ENCODE measurements at regions not wholly inside any gene's neighbourhood (a gene's known extent, or its start where the extent isn't known, plus 50 kb on each side); places are given as distances from the start of the nearest gene placed in this dataset.
A peak's percentile ranks its signal among the peaks of the same experiment; 100 is the strongest.

DNA sequence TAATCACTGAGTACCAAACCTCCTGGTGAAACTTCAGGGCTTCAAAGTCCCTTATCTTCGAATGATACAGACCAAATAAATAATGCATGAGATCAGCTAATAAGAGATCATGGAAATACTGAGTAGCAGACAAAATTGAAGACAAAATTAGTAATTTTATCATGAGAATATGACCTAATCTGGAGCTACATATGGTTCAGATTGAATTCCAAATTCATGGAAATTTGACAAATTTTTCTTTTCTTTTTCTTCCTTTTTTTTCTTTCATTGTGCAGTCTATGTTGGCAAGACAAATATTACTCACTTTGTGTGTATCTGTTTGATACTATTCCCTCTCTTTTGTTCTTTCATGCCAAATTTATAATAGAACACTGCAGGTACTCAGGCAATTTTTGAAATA lies 218.1 kb upstream of the KCNJ16 start:
- DNase-seq = no peak

DNA sequence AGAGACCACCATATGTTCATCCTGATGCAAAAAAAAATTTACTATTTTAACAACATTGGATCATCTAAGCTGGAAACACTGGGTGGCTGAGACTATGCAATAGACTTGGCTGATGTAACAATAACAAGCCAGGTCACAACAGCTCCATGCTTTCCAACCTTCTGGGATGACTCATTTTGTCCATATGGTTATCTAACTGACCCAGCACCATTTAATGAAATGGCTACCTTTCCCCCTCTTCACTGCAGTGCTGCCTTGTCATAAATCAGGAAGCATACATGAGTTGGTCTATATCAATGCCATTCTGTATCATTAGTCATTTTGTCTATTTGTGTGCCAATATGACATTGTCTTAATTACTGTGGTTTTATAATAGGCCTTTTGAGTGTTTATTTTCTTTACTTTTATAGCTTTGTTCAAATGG lies 217.6 kb upstream of the KCNJ16 start:
- DNase-seq = peak; percentile 11

DNA sequence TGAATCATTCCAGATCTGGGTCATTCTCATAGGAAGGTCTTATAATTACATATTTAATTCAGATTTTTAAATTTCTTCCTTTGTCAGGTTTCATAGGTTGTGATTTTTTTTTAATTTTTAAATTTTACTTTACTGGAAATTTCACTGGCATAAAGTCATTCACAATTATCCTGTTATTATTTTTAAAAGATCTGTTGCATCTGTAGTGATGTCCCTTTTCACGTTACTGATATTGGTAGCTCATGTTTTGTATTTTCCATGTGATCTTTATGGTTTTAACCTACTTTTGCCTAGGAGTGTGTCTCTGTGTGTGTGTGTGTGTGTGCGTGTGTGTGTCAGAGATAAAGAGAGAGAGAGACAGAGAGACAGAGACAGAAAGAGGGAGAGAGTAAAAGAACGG lies 216.6 kb upstream of the KCNJ16 start:
- no peak for DNase-seq

DNA sequence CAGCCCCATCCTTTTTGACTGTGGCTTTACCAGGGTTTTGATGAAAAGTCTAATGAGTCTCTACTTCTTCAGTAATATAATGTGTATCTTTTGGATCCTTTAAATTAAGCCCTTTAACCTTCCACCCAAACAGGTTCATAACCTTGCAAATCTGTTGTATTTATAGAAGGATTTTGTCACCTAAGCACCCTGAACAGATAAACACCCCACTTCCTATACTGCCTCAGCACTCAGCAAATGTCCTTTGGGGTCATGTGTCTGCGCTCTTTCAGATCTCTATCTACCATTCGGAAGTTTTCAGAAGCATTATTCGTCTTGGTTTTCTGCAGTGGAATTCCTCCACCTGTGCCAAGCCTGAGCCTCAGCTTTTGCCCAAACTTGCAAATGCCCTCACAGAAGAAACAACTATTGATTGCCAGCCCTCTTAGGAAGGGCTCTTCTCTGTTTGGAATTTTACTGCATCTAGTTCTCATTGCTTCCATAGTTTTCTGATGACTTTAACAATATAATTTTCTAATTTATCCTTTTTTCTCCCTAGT lies 214.8 kb upstream of the KCNJ16 start:
- DNase-seq = no peak

DNA sequence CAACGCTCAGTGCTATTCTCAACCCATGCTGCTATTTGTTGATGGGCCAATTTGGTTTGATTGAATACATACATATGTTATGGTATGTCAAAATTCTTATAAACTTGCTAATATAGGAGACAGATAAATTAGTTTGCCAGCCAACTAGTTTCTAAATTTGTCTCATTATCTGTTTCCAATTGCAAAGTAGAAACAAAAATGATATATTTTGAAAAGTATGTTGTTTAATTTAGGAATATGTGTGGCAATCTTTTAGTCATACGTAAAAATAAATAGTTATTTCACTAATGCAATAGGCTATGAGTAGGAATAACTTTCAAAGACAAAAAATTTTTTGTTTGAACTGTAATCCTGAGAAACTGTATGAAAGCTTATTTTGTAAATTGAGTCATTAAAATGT lies 210.6 kb upstream of the KCNJ16 start:
- DNase-seq = no peak

DNA sequence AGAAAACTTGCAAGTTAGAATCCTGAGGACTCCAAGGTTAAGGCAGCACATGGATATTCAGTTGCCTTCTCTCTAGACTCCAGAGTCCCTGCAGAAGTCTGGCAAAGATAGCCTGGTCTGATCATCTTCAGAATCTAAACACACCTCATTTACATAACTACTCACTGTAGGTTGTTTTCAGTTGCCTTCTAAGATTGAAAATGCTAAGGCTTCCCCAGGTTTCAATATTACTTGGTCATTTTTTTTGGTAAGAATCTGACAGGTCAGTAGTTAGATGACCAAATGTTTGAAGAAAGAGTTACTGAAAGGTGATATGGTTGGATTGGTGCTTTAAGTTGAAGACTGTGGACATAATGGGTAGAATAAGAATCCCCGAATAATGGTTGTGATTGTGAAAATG lies 205.4 kb upstream of the KCNJ16 start:
- DNase-seq = no peak

DNA sequence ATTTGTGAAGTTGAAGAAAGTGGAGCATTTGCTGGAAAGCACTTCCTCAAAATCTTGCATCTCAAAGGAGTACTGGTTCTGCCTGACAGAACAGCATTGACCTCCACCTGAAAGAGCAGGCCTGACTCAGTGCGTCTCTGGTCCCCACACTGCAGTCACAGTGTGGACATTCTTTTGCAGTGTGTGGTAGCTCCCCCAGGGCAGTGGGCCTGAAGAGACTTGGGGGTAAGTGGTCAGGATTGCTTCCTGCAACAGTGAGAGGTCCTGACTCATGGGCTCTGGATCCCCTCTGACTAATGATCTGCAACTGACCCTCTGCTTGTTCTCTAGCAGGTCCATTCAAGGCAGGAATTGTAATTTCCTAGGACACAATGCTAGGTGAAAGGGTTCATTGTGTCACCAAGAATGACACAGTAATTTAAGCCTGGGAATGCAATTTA lies 204.9 kb upstream of the KCNJ16 start:
- no peak for DNase-seq

DNA sequence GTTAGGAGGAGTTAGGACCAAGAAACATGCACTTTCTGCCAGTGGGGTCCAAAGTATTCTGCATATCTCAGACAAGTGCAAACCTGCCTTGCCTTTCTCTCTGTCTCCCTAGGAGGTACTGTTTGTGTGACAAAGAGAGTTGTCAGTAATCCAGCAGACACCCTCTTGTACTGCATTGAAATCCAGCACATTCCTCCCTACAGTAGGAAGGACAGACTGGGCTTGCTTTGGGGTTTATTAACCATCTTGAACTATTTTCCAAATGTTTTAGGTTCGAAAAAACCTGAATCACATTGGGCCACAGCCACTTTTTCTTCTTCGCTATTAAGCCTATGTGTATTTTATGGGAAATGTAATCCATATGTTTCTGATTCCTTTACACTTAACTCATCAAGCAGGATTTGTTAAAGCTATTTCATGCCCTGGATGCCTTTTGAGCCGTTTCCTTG lies 204.2 kb upstream of the KCNJ16 start:
- no peak for DNase-seq

DNA sequence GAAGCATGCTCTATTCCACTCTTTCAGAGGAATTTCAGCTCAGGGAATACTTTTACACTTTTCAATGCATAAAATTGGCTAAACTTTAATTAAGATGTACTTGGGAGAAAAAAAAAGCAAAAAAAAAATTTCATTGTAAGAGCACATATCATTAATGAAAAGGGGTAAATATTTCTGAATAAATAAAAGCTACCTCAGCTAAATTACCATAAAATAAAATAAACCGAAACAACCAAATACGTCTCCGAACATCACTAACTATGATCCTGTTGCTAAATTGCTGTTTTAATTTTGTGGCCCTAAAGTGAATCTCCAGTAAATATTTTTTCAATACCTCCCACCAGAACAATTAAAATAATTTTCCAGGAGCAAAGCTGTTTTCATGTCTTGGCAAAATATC lies 203.7 kb upstream of the KCNJ16 start:
- no peak for DNase-seq

DNA sequence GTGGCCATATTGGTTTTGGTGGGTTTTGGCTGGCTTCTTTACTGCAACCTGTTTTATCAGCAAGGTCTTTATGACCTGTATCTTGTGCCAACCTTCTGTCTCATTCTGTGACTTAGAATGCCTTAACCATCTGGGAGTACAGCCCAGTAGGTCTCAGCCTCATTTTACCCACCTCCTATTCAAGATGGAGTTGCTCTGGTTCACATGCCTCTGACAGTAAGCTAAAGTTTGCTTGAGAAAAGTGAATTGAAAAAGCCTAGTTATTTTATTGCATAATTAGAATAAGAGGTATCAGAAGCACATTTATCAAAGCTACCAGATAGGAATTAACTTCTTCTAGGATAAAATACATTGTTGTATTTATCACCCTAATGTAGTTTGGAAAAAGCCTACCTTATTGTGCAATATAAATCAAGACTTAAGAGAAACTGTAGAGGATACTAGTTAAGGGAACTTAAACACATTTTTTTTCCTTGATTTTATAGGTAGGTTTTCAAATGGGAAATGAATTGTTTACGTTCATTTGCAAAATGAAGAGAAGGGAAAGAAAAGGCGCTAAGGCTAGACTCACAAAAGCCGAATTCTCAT lies 202.3 kb upstream of the KCNJ16 start:
- no peak for DNase-seq

DNA sequence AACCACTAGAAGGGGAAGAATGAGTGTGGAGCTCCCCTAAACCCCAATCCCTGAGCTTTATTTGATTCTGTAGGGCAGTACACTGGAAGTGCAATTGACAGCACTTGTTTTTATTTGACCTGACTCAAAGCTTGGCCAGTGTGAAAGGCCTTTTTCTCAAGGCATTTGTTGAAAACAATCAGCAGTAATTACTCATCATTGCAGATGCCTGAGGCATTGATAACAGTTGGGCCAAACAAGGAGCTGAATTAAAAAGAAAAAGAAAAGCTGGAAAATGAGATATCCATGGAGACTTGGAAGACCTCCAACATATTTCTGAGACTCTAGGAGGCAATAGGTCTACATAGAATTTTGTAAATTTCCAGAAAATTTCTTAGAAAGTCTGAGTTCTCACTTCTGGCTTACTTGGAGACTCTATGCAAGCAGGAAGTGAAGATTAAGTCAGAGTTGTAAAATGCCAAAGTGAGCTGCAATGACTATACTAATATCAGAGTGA lies 200.8 kb upstream of the KCNJ16 start:
- DNase-seq = no peak

DNA sequence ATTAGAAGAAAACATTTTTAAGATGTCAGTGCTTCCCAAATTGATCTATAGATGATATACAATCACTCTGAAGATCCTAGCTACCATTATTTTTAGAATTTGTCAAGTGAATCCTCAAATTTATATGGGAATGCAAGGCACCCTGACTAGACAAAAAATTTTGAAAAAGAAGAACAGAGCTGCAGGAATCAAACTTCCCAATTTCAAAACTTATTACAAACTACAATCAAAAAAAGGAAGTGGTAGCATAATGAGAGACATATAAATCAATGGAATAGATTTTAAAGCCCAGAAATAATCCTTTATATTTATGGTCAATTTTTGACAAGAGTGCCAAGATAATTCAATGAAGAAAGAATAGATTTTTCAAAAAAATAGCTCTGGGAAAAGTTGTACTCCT lies 198.3 kb upstream of the KCNJ16 start:
- DNase-seq = no peak

DNA sequence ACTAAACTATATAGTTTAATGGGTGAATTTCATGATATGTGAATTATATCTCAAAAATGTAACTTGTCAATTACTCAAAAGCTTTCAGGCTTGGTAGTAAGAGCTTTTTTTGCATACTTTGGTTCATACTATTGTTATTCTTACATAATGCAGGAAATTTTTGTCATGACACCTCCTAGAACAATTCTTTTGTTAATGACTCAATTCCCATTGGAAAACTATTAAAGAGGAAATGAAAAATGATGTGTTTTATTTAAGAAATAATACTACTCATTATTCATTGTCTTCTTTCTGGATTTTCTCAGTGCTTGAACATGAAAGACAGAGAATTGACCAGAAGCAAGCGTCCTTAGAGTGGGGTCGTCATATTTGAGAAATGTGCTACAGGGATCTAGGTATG lies 196.4 kb upstream of the KCNJ16 start:
- no peak for DNase-seq

DNA sequence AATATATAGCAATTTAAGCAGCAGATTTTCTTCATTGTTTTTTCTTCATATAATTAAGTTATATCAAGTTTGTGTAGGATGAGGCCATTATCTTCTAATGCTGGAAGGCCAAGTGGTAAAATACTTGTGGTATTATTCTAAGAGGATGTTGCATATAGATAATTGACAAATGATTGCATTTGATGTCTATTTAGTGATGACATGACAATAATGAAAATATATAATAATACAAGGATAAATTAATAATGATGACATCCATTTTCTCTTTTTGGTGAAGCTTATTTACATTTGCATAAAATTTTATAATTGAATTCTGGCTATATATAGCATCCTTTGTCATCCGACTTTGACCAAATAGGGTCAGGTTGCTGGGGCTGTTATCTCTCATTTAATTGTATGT lies 195.4 kb upstream of the KCNJ16 start:
- no peak for DNase-seq

DNA sequence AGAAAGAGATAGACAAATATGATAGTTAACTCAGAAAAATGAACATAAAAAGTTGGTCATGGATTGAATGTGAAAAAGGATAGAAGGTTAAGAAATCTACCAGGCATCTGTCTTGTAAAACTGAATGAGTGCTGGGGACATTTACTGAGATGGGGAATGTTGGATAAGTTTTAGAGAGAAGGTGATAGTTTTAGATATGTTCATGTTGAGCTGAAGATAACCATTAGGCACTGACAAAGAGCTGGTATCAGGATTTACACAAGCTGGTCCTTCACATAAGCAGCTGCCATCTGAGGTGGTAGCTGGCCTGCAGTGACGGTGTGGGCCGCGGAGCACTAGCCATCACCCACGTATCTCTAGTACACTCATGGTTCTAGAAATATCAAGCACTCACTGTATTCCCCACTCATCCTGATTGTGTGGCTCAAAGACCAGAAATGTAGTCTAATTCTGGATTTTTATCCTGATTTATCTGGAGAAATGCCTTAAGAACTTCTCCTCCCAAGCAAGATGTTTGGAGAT lies 194.4 kb upstream of the KCNJ16 start:
- no peak for DNase-seq

DNA sequence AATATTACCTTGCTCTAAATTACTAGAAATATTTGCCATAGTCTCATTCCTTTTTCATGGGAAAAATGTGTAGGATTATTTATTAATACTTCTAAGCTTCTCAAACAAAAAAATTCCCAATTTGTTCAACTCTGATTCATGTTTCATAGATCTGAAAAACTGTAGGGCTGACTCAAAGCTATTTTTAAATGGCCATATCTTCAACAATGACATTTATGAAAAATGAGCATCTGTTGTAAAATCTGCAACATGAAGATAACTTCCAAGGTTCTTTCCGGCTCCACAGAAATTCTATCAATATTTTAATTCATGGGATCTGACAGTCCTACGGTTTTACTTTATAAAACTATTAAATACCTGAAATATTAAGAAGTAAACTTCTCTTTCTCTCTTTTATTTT lies 192.7 kb upstream of the KCNJ16 start:
- DNase-seq = no peak

DNA sequence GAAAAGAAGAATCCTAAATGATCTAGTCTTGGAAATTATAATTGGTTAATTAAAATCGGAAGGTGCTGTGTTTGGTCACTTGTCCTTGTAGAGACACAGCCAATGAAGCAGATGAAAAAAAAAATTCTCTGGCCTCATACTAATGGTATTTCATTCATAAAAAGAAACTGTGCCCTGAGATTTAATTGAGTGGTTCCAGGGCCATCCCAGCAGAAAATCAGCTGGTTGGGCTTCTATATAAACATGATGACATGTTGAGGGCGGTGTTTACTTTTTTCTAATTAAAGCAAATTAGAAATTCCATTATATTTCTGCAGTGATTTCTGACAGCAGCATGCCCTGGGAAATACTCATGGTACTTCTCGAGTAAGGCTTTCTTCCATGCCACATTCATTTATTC lies 191.9 kb upstream of the KCNJ16 start:
- DNase-seq = no peak

DNA sequence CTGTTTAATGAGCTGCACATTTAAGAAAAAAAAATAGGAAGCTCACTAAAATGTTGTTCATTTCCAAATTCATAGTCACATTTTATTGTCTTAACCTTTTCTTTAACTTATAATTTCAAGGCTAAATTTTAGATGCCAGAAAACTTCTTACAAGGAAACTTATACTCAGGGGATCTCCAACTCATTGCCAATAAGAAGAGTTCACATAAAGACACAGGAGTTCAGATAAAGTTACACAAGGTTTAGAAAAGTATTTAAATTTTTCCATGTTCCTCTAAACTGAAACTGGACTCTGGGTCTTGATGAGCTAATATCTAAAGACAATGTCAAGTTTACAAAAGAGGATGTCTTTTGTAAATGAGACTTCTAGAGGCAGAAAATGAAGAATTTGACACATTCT lies 190.7 kb upstream of the KCNJ16 start:
- DNase-seq = no peak

DNA sequence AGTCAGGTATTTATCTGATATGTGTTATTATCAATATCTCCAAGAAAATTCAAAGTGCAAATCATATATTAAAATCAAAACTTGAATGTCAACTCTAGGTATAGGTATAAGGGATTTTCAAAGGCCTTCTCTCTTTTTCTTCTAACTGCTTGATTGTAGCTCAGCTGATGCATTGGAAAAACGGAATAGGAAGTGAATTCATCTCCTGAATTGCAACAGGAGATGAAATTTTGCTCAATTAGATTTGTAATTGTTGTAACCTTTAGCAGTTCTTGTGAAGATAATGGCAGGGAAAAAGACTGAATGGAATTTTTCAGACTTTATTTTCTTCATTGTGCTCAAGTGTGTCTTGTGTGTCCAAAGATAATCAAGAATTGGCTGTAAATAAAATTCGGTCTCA lies 190.2 kb upstream of the KCNJ16 start:
- no peak for DNase-seq

DNA sequence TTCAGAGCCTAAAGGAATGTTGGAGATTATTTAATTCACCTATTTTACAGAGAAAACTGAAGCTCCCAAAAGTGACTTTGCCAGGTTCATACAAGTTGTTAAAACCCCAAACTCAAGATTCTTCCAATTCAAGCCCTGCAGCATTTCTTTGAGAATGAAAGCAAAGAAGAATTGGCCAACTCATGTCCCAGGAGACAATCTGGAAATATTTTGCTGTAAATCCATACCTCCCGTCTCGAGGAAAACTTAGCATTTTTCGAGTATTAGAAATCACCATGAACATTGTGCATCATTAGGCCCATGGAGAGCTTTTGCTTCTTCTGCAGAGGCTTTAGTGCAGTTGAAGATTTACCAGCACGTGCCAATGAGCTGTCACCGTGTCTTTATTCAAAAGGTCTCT lies 176.4 kb upstream of the KCNJ16 start:
- no peak for DNase-seq

DNA sequence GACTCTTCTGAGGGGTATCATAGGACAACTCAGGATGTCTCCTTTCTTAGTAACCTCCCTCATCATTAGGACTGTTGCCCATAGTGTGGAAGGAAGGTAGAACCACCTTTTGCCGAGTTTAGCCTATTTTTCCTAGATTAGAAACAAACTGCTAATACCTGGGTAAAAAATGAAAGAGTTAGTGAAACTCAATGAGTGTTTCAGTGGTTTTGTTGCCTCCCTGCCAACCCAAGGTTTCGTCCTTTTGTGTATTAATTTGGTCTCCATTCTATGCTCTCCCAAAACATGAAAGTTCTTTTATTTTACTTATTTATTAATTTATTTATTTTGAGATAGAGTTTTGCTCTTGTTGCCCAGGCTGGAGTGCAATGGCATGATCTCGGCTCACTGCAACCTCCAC lies 174.9 kb upstream of the KCNJ16 start:
- DNase-seq = no peak

DNA sequence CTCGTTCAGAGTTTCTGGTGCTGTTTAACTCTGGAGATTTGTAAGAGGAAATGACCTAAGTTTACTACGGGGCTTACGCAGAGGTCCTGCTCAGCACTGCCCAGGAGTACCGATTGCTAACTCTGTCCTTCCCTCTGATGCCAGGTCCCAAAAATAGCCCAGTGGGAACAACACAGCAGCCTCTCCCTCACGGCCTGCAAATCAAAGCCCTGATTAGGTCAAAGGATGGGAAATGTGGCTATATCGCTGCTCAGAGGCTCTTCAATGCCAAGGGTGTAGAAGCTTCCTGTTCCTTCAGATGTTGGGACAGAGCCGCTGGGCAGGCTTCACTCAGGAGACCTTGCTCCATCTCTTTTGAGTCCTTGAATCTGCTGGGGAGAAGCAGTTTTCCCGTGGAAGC lies 174.2 kb upstream of the KCNJ16 start:
- no peak for DNase-seq

DNA sequence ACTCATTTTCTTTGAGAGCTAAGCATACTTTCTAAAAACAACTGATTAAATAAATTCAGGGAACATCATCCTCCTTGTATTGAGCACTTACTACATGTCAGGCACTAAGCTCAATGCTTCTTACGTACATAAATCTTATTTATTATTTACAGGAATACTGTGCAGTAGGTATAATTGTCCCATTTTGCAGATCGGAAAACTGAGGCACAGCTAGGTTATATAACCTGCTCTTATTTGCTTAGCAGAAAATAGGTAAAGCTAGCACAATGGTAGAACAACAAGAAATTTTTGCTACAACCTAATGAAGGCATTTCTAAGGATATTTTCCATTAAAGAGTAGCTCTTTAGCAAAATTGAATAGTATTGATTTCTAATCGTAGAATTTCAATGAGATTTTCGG lies 168.7 kb upstream of the KCNJ16 start:
- DNase-seq = no peak

DNA sequence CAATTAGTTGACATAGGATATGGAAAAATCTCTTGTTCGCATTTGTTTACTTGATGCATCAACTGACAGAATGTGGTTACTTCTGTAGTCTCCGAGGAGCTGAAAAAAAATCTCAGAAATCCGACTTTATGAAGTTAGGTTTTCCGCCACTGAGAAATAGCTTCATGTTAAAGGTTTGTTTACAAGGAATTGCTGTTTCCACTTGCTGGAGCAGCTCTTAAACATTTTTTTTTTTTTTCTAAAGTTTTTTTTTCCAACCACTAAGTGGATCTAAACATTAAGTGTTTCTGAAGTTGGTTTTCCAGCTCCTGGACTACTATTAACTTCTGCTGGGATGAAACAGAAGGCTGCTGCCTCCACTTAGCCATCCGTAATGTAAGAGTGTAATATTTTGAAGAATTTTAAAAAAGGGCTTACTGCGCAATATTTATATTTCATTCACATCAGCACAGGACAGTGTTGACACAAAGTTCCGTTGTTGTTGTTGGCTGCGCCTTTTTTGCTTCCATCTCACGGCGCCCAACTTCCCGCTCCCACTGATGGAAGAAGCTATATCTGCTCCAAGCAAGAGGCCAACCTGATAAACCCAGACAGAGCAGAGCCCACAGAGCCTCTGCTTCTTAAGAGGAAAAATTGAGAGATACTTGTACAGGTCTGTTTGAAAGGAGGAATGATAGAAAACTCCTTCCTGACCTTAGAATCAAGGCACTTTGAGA lies 167.7 kb upstream of the KCNJ16 start:
- no peak for DNase-seq
